Vagina (tissue), 2 donors: ENCODE measurements at regions not wholly inside any gene's neighbourhood (a gene's known extent, or its start where the extent isn't known, plus 50 kb on each side); places are given as distances from the start of the nearest gene placed in this dataset.

Experiments used
- DNase-seq, 2 donors: peaks; one replicate each; pipeline ENCODE4 v3.0.0-alpha.2; 2017; ENCODE audit errors: extremely low spot score in 2 of 2
- H3K27ac ChIP-seq: fragments of 200-600 bp; sonication (generic); one replicate; pipeline ENCODE4 v1.5.1; 2019
- H3K27me3 ChIP-seq: fragments of 200-600 bp; sonication (generic); one replicate; pipeline ENCODE4 v1.5.1; 2019
- H3K36me3 ChIP-seq, 2 donors: fragments of 200-600 bp; sonication (generic); one replicate each; pipeline ENCODE4 v1.5.1; 2017 to 2019
- H3K4me1 ChIP-seq: fragments of 200-600 bp; sonication (generic); one replicate; pipeline ENCODE4 v1.5.1; 2019
- H3K4me3 ChIP-seq, 2 donors: fragments of 200-600 bp; sonication (generic); 1 replicate in 1 of 2; 2 replicates in 1 of 2; pipeline ENCODE4 v1.5.1; 2016 to 2019
- H3K9me3 ChIP-seq: fragments of 200-600 bp; sonication (generic); one replicate; pipeline ENCODE4 v1.5.1; 2019
- POLR2A ChIP-seq, 2 donors: fragments of 450-650 bp; IDR thresholded peaks; one replicate each; pipeline ENCODE4 v1.6.1; 2017; ENCODE audit warnings: antibody characterized with exemption in 2 of 2, mild to moderate bottlenecking in 2 of 2, moderate library complexity in 2 of 2
- POLR2AphosphoS5 ChIP-seq, 2 donors: sonication (generic); formaldehyde crosslinking; IDR thresholded peaks; one replicate each; pipeline ENCODE4 v1.9.0; 2017; ENCODE audit warnings: antibody characterized with exemption in 2 of 2, mild to moderate bottlenecking in 2 of 2, low read depth in 1 of 2; ENCODE audit not compliant: insufficient read depth in 1 of 2
- intact Hi-C: fragments of 100-400 bp; cut with DNase I; formaldehyde crosslinking; loops from one replicate; pipeline ENCODE4 v1.15.1; 2023
- TF ChIP-seq, protein P1 (sequence below), 3 experiments: fragments of 450-650 bp in 2 of 3; fragments of 200-600 bp in 1 of 3; sonication (generic) in 1 of 3; IDR thresholded peaks; one replicate each; pipeline ENCODE4 v1.5.1; 2017 to 2019; ENCODE audit warnings: antibody characterized with exemption in 3 of 3, mild to moderate bottlenecking in 2 of 3, moderate library complexity in 2 of 3

DNA sequence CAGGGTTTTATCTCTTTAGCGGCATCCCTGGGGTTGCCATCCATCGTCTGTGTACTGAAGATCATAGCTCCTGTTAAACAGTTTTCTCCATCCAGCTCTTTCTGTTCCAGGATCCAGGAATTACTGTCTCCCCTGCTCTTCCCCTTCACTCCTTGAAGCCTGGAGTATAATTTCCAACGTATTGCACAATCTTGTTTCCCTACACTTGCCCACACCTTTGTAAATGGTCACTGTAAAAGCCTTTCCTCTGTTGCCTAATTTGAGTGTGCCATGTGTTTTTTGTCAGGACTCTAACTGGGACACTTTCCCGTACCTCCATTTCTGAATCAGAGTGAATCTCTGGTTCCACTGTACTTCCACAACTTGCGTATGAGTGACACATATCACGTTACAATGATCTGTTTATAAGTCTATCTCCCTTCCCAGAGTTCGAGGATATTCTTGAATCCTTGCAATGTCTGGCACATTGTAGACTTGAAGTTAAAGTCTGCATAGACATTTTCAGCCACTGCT is 199.6 kb upstream of the SNX7 start:
- TF ChIP-seq POLR2A (IDR thresholded peaks at IDR 0.05) = no peak
- TF ChIP-seq, protein P1, sequence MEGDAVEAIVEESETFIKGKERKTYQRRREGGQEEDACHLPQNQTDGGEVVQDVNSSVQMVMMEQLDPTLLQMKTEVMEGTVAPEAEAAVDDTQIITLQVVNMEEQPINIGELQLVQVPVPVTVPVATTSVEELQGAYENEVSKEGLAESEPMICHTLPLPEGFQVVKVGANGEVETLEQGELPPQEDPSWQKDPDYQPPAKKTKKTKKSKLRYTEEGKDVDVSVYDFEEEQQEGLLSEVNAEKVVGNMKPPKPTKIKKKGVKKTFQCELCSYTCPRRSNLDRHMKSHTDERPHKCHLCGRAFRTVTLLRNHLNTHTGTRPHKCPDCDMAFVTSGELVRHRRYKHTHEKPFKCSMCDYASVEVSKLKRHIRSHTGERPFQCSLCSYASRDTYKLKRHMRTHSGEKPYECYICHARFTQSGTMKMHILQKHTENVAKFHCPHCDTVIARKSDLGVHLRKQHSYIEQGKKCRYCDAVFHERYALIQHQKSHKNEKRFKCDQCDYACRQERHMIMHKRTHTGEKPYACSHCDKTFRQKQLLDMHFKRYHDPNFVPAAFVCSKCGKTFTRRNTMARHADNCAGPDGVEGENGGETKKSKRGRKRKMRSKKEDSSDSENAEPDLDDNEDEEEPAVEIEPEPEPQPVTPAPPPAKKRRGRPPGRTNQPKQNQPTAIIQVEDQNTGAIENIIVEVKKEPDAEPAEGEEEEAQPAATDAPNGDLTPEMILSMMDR (IDR thresholded peaks at IDR 0.05) = no peak
- no peak for TF ChIP-seq POLR2AphosphoS5 (IDR thresholded peaks at IDR 0.05; ENCODE audit: insufficient read depth in 1 of 2, low read depth in 1 of 2)
- Histone ChIP-seq H3K27me3 (no peaks in the 10 kb centered on the region), H3K4me1 (no peaks in the 10 kb centered on the region), H3K9me3 (no peaks in the 10 kb centered on the region), H3K36me3 (no peaks in the 10 kb centered on the region), H3K27ac (no peak overlapping the region), H3K4me3 (no peak overlapping the region)
- DNase-seq = no peak
- intact Hi-C loops = no loop called here

DNA sequence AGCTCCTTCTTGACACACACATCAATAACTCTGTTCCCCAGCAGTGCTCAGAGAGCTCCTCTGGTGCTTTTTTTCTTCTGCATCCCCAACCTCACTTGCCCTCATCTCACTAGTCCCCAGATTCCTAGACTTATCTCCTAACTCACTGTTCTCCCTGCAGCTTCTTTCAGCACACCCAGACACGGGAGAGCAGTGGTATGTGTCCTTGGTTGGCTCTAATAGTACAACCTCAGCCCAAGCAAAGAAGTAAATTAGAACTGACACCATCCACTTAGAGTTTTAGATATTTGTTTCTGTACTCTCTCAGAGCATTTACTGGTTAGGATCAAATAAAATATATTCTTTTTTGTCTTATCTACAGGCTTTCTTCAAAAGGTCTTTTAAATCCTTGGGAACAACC is 201.4 kb upstream of the SNX7 start:
- TF ChIP-seq POLR2A (IDR thresholded peaks at IDR 0.05) (no peak), POLR2AphosphoS5 (IDR thresholded peaks at IDR 0.05; ENCODE audit: insufficient read depth in 1 of 2, low read depth in 1 of 2) (no peak)
- TF ChIP-seq, protein P1 (IDR thresholded peaks at IDR 0.05) = no peak
- no peaks in the 10 kb centered on the region for H3K27me3 ChIP-seq
- H3K4me1 ChIP-seq = no peaks in the 10 kb centered on the region
- no peaks in the 10 kb centered on the region for H3K36me3 ChIP-seq
- no peak overlapping the region for H3K27ac ChIP-seq
- no peaks in the 10 kb centered on the region for H3K9me3 ChIP-seq
- DNase-seq = no peak
- intact Hi-C loops = no loop called here
- H3K4me3 ChIP-seq = no peak overlapping the region

DNA sequence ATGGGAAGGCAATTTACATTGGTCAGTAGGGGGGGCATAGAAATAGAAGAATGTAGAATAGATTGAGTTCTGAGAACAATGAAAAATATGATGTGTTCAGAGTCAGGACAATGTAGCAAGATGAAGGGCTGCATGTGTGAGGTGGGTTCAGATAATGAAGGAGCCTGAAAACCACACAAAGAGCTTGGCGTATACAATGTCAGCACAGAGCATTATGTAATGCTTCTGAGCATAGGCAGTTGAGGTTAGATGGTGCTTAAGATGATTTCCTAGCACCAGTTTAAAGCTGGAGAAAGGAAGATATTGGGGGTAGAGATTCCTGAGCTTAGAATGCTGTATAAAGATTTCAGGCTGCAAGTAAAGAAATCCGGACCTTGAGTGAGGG is 202.0 kb upstream of the SNX7 start:
- no peaks in the 10 kb centered on the region for H3K4me1 ChIP-seq
- H3K9me3 ChIP-seq = no peaks in the 10 kb centered on the region
- H3K36me3 ChIP-seq = no peaks in the 10 kb centered on the region
- intact Hi-C loops = no loop called here
- no peak overlapping the region for H3K4me3 ChIP-seq
- H3K27ac ChIP-seq = no peak overlapping the region
- no peak for DNase-seq
- no peaks in the 10 kb centered on the region for H3K27me3 ChIP-seq
- TF ChIP-seq POLR2AphosphoS5 (IDR thresholded peaks at IDR 0.05; ENCODE audit: insufficient read depth in 1 of 2, low read depth in 1 of 2) = no peak
- no peak for TF ChIP-seq POLR2A (IDR thresholded peaks at IDR 0.05)
- TF ChIP-seq, protein P1 (IDR thresholded peaks at IDR 0.05) = no peak

DNA sequence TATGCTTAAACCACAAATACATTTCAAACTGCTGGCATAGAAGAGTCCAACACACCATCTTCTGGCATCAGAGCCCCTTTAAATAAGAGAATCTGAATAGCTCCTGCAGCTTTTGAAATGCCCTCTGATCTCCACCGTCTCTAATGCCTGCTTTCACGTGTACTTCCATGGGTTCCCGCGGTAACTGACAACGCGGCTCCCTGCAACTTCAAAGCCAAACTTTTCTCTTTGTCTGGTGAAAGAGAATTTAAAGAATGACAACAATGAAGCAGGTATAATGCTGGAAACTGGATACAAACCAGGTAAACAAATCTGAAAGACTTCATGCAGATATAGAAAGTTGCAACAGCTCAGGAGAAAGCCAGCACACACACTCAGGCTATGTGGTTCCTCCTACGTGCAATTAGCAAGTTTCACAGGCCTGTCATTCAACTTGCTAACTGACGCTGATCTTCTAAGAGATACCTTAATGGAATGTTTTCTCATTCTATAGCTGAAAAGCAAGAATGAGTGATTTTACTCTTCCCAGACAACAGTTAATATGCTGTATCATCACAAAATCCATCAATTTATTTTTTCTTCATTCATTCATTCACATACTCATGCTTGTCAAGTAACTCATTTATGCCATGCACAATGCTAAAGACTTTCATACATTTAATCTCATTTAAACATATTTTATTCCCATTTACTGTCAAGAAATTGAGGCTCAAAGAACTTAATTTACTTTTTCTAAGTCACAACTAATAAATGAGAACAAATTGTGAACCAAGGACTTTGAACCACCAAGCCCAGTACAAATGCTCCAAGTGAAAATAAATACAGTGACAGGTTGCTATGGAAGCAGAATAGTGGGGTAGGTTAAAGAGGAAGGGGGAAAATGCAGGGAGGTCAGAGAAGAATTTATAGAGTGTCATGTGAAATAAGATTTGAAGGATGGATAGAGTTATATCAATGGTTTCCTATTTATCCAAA is 202.7 kb upstream of the SNX7 start:
- Histone ChIP-seq H3K27ac (no peak overlapping the region), H3K9me3 (no peaks in the 10 kb centered on the region), H3K4me3 (no peak overlapping the region), H3K4me1 (no peaks in the 10 kb centered on the region), H3K36me3 (no peaks in the 10 kb centered on the region), H3K27me3 (no peaks in the 10 kb centered on the region)
- TF ChIP-seq POLR2AphosphoS5 (IDR thresholded peaks at IDR 0.05; ENCODE audit: insufficient read depth in 1 of 2, low read depth in 1 of 2) = no peak
- TF ChIP-seq, protein P1 (IDR thresholded peaks at IDR 0.05) = no peak
- no peak for TF ChIP-seq POLR2A (IDR thresholded peaks at IDR 0.05)
- DNase-seq = no peak
- intact Hi-C loops = no loop called here

DNA sequence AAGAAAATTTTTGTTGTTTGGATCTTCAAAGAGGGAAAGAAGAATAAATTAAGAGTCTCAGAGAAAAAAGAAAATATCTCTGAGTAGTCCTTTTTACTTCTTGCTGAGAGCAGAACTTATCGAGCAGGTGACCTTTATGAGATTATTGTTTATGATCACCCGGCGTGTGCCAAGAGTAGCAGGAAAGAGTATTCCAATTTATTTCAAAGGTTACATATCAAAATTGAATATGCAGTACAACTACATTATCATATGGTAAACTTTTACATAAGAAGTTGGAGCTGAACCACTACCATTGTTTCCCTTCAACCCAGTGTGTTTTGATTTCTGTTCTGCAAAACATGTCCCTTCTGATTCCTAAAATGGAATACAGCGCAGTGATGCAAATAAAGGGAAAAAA is 204.3 kb upstream of the SNX7 start:
- no peaks in the 10 kb centered on the region for H3K27me3 ChIP-seq
- no peaks in the 10 kb centered on the region for H3K9me3 ChIP-seq
- H3K4me3 ChIP-seq = no peak overlapping the region
- no peaks in the 10 kb centered on the region for H3K36me3 ChIP-seq
- intact Hi-C loops = no loop called here
- no peaks in the 10 kb centered on the region for H3K4me1 ChIP-seq
- DNase-seq = no peak
- H3K27ac ChIP-seq = no peak overlapping the region
- no peak for TF ChIP-seq POLR2A (IDR thresholded peaks at IDR 0.05)
- TF ChIP-seq, protein P1 (IDR thresholded peaks at IDR 0.05) = no peak
